Vagina (tissue), 2 donors: ENCODE measurements at regions not wholly inside any gene's neighbourhood (a gene's known extent, or its start where the extent isn't known, plus 50 kb on each side); places are given as distances from the start of the nearest gene placed in this dataset.

Experiments used
- CTCF ChIP-seq, 3 experiments: fragments of 450-650 bp in 2 of 3; fragments of 200-600 bp in 1 of 3; sonication (generic) in 1 of 3; IDR thresholded peaks; one replicate each; pipeline ENCODE4 v1.5.1; 2017 to 2019; ENCODE audit warnings: antibody characterized with exemption in 3 of 3, mild to moderate bottlenecking in 2 of 3, moderate library complexity in 2 of 3
- POLR2AphosphoS5 ChIP-seq, 2 donors: sonication (generic); formaldehyde crosslinking; IDR thresholded peaks; one replicate each; pipeline ENCODE4 v1.9.0; 2017; ENCODE audit warnings: antibody characterized with exemption in 2 of 2, mild to moderate bottlenecking in 2 of 2, low read depth in 1 of 2; ENCODE audit not compliant: insufficient read depth in 1 of 2

GRCh38 chr9:2570615-2571479 lies 50.7 kb upstream of the VLDLR start:
- TF ChIP-seq POLR2AphosphoS5 (IDR thresholded peaks at IDR 0.05; ENCODE audit: insufficient read depth in 1 of 2, low read depth in 1 of 2) (peak in 1 of 2 donors; percentile 29), CTCF (IDR thresholded peaks at IDR 0.05) (no peak)
